ENCODE measurements at regions not wholly inside any gene's neighbourhood (a gene's known extent, or its start where the extent isn't known, plus 50 kb on each side); places are given as distances from the start of the nearest gene placed in this dataset.
"Not testable (repeated sequence)": the region's sequence is repeated elsewhere in the genome, so short reads cannot be mapped to it uniquely, and the experiment has no call there.

DNA sequence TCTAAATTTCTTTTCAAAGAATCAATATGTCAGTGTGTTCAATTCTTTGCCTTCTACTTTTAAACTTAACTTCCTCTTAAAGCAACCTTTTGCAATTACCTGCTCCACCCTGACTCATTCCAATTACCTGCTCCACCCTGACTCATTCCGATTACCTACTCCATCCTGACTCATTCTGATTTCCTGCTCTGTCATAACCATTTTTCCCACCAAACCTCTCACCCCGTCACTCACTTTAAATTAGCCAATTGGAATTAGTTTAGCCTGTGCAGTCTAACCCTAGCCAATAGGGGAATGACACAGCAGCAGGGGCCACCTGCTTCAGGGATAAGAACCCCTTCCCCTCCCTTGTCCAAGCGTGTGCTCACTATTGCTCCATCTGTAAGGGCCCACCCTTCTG, 157.1 kb upstream of the POU1F1 start:
- H3K9ac ChIP-seq (ENCODE audit: low read depth, low read length); H3K18ac ChIP-seq (ENCODE audit: low read depth, low read length); intact Hi-C loops (cut with micrococcal nuclease); H4K8ac ChIP-seq (ENCODE audit: low read depth in 2 of 2, low read length in 2 of 2); DNase-seq; H3K4me1 ChIP-seq (ENCODE audit: control insufficient read depth, insufficient read depth, low read length); H3K14ac ChIP-seq (replicated peaks; ENCODE audit: low read depth, low read length); H2AK5ac ChIP-seq (ENCODE audit: low read depth, low read length); H3K36me3 ChIP-seq (ENCODE audit: control insufficient read depth, insufficient read depth, low read length); H4K20me1 ChIP-seq (ENCODE audit: insufficient read depth, low read length); H3K27ac ChIP-seq (ENCODE audit: insufficient read depth, low read length); H2AFZ ChIP-seq (replicated peaks; ENCODE audit: low read length, poor library complexity); H3K23ac ChIP-seq (ENCODE audit: low read depth, low read length); in situ Hi-C loops (cut with MboI; ENCODE audit: low sequenced_read_pairs); CTCF ChIA-PET; H2BK5ac ChIP-seq (ENCODE audit: low read depth, low read length, poor library complexity, severe bottlenecking); H3K27me3 ChIP-seq (ENCODE audit: control insufficient read depth, insufficient read depth, low read length); BruUV-seq (replicated peaks); H4K5ac ChIP-seq (ENCODE audit: low read depth, low read length); ATAC-seq (ENCODE audit: low read depth); H3K9me3 ChIP-seq (ENCODE audit: control insufficient read depth, insufficient read depth, low read length); H2BK15ac ChIP-seq (ENCODE audit: low read depth, low read length); H3K4me2 ChIP-seq (ENCODE audit: low read depth, low read length); H3K56ac ChIP-seq (ENCODE audit: extremely low read depth, insufficient read depth, low read length); H4K91ac ChIP-seq (ENCODE audit: insufficient read depth, low read depth, low read length); H3K4me3 ChIP-seq (ENCODE audit: insufficient read depth, low read depth, low read length); H3K79me1 ChIP-seq (ENCODE audit: low read depth in 1 of 2, low read length in 2 of 2); H2BK120ac ChIP-seq (ENCODE audit: low read depth, low read length); H3K9me1 ChIP-seq (ENCODE audit: insufficient read depth, low read length); H2BK20ac ChIP-seq (ENCODE audit: low read depth, low read length); POLR2A ChIA-PET (ENCODE audit: unreplicated experiment); H2AK9ac ChIP-seq (replicated peaks; ENCODE audit: low read depth, low read length, poor library complexity); H3K4ac ChIP-seq (ENCODE audit: low read depth, low read length); dilution Hi-C loops (cut with HindIII; ENCODE audit: low sequenced_read_pairs, unreplicated experiment): not testable (repeated sequence)
- no CpG with 5 or more reads among the region's 3 CpGs for WGBS, 2 experiments (ENCODE audit: extremely low coverage in 2 of 2, insufficient read length in 1 of 2)

Measured in IMR-90 (cell line).